Trophoblast cell (in vitro differentiated cells and primary cell): ENCODE measurements at regions not wholly inside any gene's neighbourhood (a gene's known extent, or its start where the extent isn't known, plus 50 kb on each side); places are given as distances from the start of the nearest gene placed in this dataset.

Experiments used
- DNase-seq, 2 donors: peaks; one replicate each; pipeline ENCODE4 v3.0.0-alpha.2; 2016
- H2AFZ ChIP-seq: 2 replicates; pipeline ENCODE4 v1.6.1; 2013; ENCODE audit warnings: low read length, moderate library complexity, mild to moderate bottlenecking; ENCODE audit not compliant: insufficient read depth, poor library complexity
- H2AK5ac ChIP-seq: 2 replicates; pipeline ENCODE4 v1.6.1; 2013; ENCODE audit warnings: mild to moderate bottlenecking, low read length
- H2BK120ac ChIP-seq: 2 replicates; pipeline ENCODE4 v1.6.1; 2013; ENCODE audit warnings: low read length, mild to moderate bottlenecking, moderate library complexity; ENCODE audit not compliant: insufficient read depth, poor library complexity
- H2BK12ac ChIP-seq: 2 replicates; pipeline ENCODE4 v1.6.1; 2013; ENCODE audit warnings: mild to moderate bottlenecking, low read length, moderate library complexity
- H2BK5ac ChIP-seq: 2 replicates; pipeline ENCODE4 v1.6.1; 2013; ENCODE audit warnings: low read length, low read depth, moderate library complexity, mild to moderate bottlenecking; ENCODE audit not compliant: poor library complexity
- H3K14ac ChIP-seq: 2 replicates; pipeline ENCODE4 v1.6.1; 2013; ENCODE audit warnings: mild to moderate bottlenecking, low read length
- H3K18ac ChIP-seq: 2 replicates; pipeline ENCODE4 v1.6.1; 2013; ENCODE audit warnings: mild to moderate bottlenecking, low read length
- H3K23ac ChIP-seq: 2 replicates; pipeline ENCODE4 v1.6.1; 2013; ENCODE audit warnings: low read length
- H3K27ac ChIP-seq: 2 replicates; pipeline ENCODE4 v1.5.1; 2013; ENCODE audit warnings: low read depth, mild to moderate bottlenecking, inconsistent platforms, low read length, moderate library complexity
- H3K27me3 ChIP-seq: 2 replicates; pipeline ENCODE4 v1.6.1; 2013; ENCODE audit warnings: inconsistent platforms, mild to moderate bottlenecking, low read length, moderate library complexity; ENCODE audit not compliant: insufficient read depth
- H3K36me3 ChIP-seq, 2 experiments: 1 replicate in 1 of 2; 2 replicates in 1 of 2; pipeline ENCODE4 v1.6.1; 2013; ENCODE audit warnings: low read length in 2 of 2, mild to moderate bottlenecking in 2 of 2, moderate library complexity in 1 of 2; ENCODE audit not compliant: insufficient read depth in 2 of 2, control insufficient read depth in 1 of 2
- H3K4ac ChIP-seq: 2 replicates; pipeline ENCODE4 v1.6.1; 2013; ENCODE audit warnings: low read depth, mild to moderate bottlenecking, low read length, moderate library complexity
- H3K4me1 ChIP-seq, 2 experiments: 1 replicate in 1 of 2; 2 replicates in 1 of 2; pipeline ENCODE4 v1.6.1; 2013; ENCODE audit warnings: low read length in 2 of 2, mild to moderate bottlenecking in 2 of 2, moderate library complexity in 1 of 2; ENCODE audit not compliant: insufficient read depth in 2 of 2, control insufficient read depth in 1 of 2
- H3K4me2 ChIP-seq: 2 replicates; pipeline ENCODE4 v1.6.1; 2013; ENCODE audit warnings: inconsistent platforms, mild to moderate bottlenecking, low read length, moderate library complexity
- H3K4me3 ChIP-seq: 2 replicates; pipeline ENCODE4 v1.5.1; 2013; ENCODE audit warnings: mild to moderate bottlenecking, low read depth, low read length, inconsistent platforms
- H3K79me1 ChIP-seq: one replicate; pipeline ENCODE4 v1.6.1; 2013; ENCODE audit warnings: low read length
- H3K79me2 ChIP-seq: 2 replicates; pipeline ENCODE4 v1.6.1; 2013; ENCODE audit warnings: low read length, mild to moderate bottlenecking; ENCODE audit not compliant: control insufficient read depth, insufficient read depth, poor library complexity
- H3K9ac ChIP-seq: 2 replicates; pipeline ENCODE4 v1.6.1; 2013; ENCODE audit warnings: mild to moderate bottlenecking, low read length
- H3K9me3 ChIP-seq: 2 replicates; pipeline ENCODE4 v1.6.1; 2013; ENCODE audit warnings: low read depth, mild to moderate bottlenecking, control low read depth, inconsistent platforms, low read length; ENCODE audit not compliant: insufficient read depth
- H4K12ac ChIP-seq: 2 replicates; pipeline ENCODE4 v1.6.1; 2013; ENCODE audit warnings: low read depth, mild to moderate bottlenecking, low read length, moderate library complexity
- H4K8ac ChIP-seq: 2 replicates; pipeline ENCODE4 v1.6.1; 2013; ENCODE audit warnings: low read depth, mild to moderate bottlenecking, low read length, moderate library complexity
- H4K91ac ChIP-seq: one replicate; pipeline ENCODE4 v1.6.1; 2013; ENCODE audit warnings: low read depth, mild to moderate bottlenecking, low read length, moderate library complexity
- WGBS: extraction: QIAGEN DNeasy Blood & Tissue Kit; methylation state at CpG from one replicate; pipeline ENCODE4 v1.1.7; 2013; ENCODE audit warnings: missing lambda C conversion rate; ENCODE audit not compliant: insufficient read length, insufficient coverage; ENCODE audit errors: extremely low coverage; 5-methylcytosine and 5-hydroxymethylcytosine counted together

GRCh38 chr2:177314722-177315264, 50.3 kb upstream of the NFE2L2 start:
- H2AFZ ChIP-seq: no peak overlapping the region
- no peak overlapping the region for H2BK12ac ChIP-seq
- H3K14ac ChIP-seq: no peak overlapping the region
- no peak overlapping the region for H2AK5ac ChIP-seq
- H3K4me2 ChIP-seq: no peak overlapping the region
- no CpG with 5 or more reads among the region's 1 CpG for whole genome bisulfite sequencing
- H3K36me3 ChIP-seq: no peaks in the 10 kb centered on the region
- H4K8ac ChIP-seq: no peak overlapping the region
- no peak overlapping the region for H3K18ac ChIP-seq
- DNase-seq: no peak
- no peak overlapping the region for H3K4me3 ChIP-seq
- no peak overlapping the region for H3K27ac ChIP-seq
- H3K23ac ChIP-seq: no peak overlapping the region
- H3K9me3 ChIP-seq: no peaks in the 10 kb centered on the region
- H3K79me2 ChIP-seq: no peaks in the 10 kb centered on the region
- H4K91ac ChIP-seq: no peak overlapping the region
- H4K12ac ChIP-seq: no peak overlapping the region
- H3K27me3 ChIP-seq: no peaks in the 10 kb centered on the region
- H3K79me1 ChIP-seq: no peaks in the 10 kb centered on the region
- H3K4me1 ChIP-seq: no peaks in the 10 kb centered on the region
- H3K4ac ChIP-seq: no peak overlapping the region
- H2BK120ac ChIP-seq: no peak overlapping the region
- H3K9ac ChIP-seq: no peak overlapping the region
- H2BK5ac ChIP-seq: no peak overlapping the region

DNA sequence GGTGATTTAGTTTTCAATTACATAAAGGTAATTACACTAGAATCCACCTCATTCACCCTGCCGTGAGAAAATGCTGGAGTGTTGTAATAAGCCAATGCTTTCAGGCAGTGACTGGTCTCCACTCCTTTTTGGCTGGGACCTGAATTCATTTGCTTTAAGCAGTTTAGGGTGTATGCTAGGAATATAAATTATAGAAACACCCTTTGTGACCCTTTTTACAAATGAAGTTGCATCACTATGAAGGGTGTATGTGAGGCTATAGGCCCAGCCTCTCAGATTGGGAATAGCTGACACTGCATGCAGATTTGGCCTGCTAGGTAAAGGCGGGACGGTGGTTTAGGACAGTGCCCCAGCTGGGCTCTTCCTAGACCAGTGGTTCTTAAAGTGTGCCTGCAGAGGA, 50.8 kb upstream of the NFE2L2 start:
- Histone ChIP-seq H3K23ac (no peak overlapping the region), H3K9me3 (no peaks in the 10 kb centered on the region), H2AK5ac (no peak overlapping the region), H3K36me3 (no peaks in the 10 kb centered on the region), H3K4me3 (no peak overlapping the region), H3K14ac (no peak overlapping the region), H3K4me2 (no peak overlapping the region), H2BK12ac (no peak overlapping the region), H3K27ac (no peak overlapping the region), H2BK120ac (no peak overlapping the region), H3K18ac (no peak overlapping the region), H2AFZ (no peak overlapping the region), H3K27me3 (no peaks in the 10 kb centered on the region), H3K79me2 (no peaks in the 10 kb centered on the region), H3K4ac (no peak overlapping the region), H4K8ac (no peak overlapping the region), H3K79me1 (no peaks in the 10 kb centered on the region), H3K4me1 (no peaks in the 10 kb centered on the region), H3K9ac (no peak overlapping the region), H4K12ac (no peak overlapping the region), H4K91ac (no peak overlapping the region), H2BK5ac (no peak overlapping the region)
- no peak for DNase-seq
- WGBS: no CpG with 5 or more reads among the region's 3 CpGs

GRCh38 chr2:177316756-177317155, 52.2 kb upstream of the NFE2L2 start:
- H3K14ac ChIP-seq: no peak overlapping the region
- no peaks in the 10 kb centered on the region for H3K36me3 ChIP-seq
- H3K4me3 ChIP-seq: no peak overlapping the region
- no peak overlapping the region for H2AFZ ChIP-seq
- DNase-seq: no peak
- H3K27ac ChIP-seq: no peak overlapping the region
- H3K79me1 ChIP-seq: no peaks in the 10 kb centered on the region
- no peak overlapping the region for H3K23ac ChIP-seq
- H3K79me2 ChIP-seq: no peaks in the 10 kb centered on the region
- H2BK12ac ChIP-seq: no peak overlapping the region
- no peak overlapping the region for H4K8ac ChIP-seq
- no peak overlapping the region for H3K9ac ChIP-seq
- no peak overlapping the region for H2AK5ac ChIP-seq
- no CpG with 5 or more reads among the region's 1 CpG for WGBS
- H3K4me1 ChIP-seq: no peaks in the 10 kb centered on the region
- no peak overlapping the region for H2BK120ac ChIP-seq
- H3K4ac ChIP-seq: no peak overlapping the region
- H4K12ac ChIP-seq: no peak overlapping the region
- no peaks in the 10 kb centered on the region for H3K27me3 ChIP-seq
- no peak overlapping the region for H2BK5ac ChIP-seq
- H3K4me2 ChIP-seq: no peak overlapping the region
- no peak overlapping the region for H4K91ac ChIP-seq
- no peak overlapping the region for H3K18ac ChIP-seq
- no peaks in the 10 kb centered on the region for H3K9me3 ChIP-seq

- H3K27ac ChIP-seq: no peak overlapping the region
- H3K9me3 ChIP-seq: no peaks in the 10 kb centered on the region
- H2BK12ac ChIP-seq: no peak overlapping the region
- no peak for DNase-seq
- H2BK120ac ChIP-seq: no peak overlapping the region
- no peak overlapping the region for H4K8ac ChIP-seq
- no peaks in the 10 kb centered on the region for H3K79me1 ChIP-seq
- no peaks in the 10 kb centered on the region for H3K36me3 ChIP-seq
- H3K14ac ChIP-seq: no peak overlapping the region
- H3K9ac ChIP-seq: no peak overlapping the region
- H2AFZ ChIP-seq: no peak overlapping the region
- H4K91ac ChIP-seq: no peak overlapping the region
- no peak overlapping the region for H3K4ac ChIP-seq
- H3K79me2 ChIP-seq: no peaks in the 10 kb centered on the region
- no peak overlapping the region for H2AK5ac ChIP-seq
- no peak overlapping the region for H4K12ac ChIP-seq
- no peak overlapping the region for H3K4me2 ChIP-seq
- no peak overlapping the region for H3K4me3 ChIP-seq
- no peak overlapping the region for H3K23ac ChIP-seq
- no peak overlapping the region for H3K18ac ChIP-seq
- no peaks in the 10 kb centered on the region for H3K4me1 ChIP-seq
- no peaks in the 10 kb centered on the region for H3K27me3 ChIP-seq
- H2BK5ac ChIP-seq: no peak overlapping the region
Observed at GRCh38 chr2:177317443-177317842, 52.9 kb upstream of the NFE2L2 start.
